ENCODE measurements at regions not wholly inside any gene's neighbourhood (a gene's known extent, or its start where the extent isn't known, plus 50 kb on each side); places are given as distances from the start of the nearest gene placed in this dataset.

GRCh38 chr7:86123476-86123875 is 520.2 kb upstream of the GRM3 start:
- TF ChIP-seq SIN3A (IDR thresholded peaks at IDR 0.05; ENCODE audit: low read depth) = no peak
- no peak for TF ChIP-seq ZFX (IDR thresholded peaks at IDR 0.05)
- no peak for TF ChIP-seq CEBPB (IDR thresholded peaks at IDR 0.05; ENCODE audit: low read depth)
- TF ChIP-seq EZH2phosphoT487 (IDR thresholded peaks at IDR 0.05; ENCODE audit: borderline replicate concordance) = no peak
- TF ChIP-seq, protein P1, sequence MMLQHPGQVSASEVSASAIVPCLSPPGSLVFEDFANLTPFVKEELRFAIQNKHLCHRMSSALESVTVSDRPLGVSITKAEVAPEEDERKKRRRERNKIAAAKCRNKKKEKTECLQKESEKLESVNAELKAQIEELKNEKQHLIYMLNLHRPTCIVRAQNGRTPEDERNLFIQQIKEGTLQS (IDR thresholded peaks at IDR 0.05) = no peak
- no peak for TF ChIP-seq POLR2A (IDR thresholded peaks at IDR 0.05; ENCODE audit: borderline replicate concordance, extremely low read depth, insufficient read depth, insufficient read length)
- no peak for TF ChIP-seq ZNF274 (IDR thresholded peaks at IDR 0.05; ENCODE audit: low read depth, low read length)
- TF ChIP-seq, protein P2, sequence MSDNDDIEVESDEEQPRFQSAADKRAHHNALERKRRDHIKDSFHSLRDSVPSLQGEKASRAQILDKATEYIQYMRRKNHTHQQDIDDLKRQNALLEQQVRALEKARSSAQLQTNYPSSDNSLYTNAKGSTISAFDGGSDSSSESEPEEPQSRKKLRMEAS (IDR thresholded peaks at IDR 0.05) = no peak
- no peak for TF ChIP-seq SP1 (IDR thresholded peaks at IDR 0.05; ENCODE audit: low read depth)
- no peak for TF ChIP-seq ELF1 (IDR thresholded peaks at IDR 0.05; ENCODE audit: borderline replicate concordance, low read depth)
- TF ChIP-seq CBX3 (IDR thresholded peaks at IDR 0.05; ENCODE audit: low read depth) = no peak
- TF ChIP-seq POLR2AphosphoS5 (IDR thresholded peaks at IDR 0.05; ENCODE audit: low read depth, low read length) = no peak
- no peak for TF ChIP-seq EGR1 (IDR thresholded peaks at IDR 0.05; ENCODE audit: low read depth)
- Histone ChIP-seq H3K27me3 (ENCODE audit: insufficient read depth, low read length) (no peaks in the 10 kb centered on the region), H3K4me2 (ENCODE audit: low read length) (no peak overlapping the region), H3K4me3 (replicated peaks in 1 of 2; ENCODE audit: low read depth in 1 of 2, low read length in 2 of 2) (no peak overlapping the region), H3K36me3 (ENCODE audit: control insufficient read depth in 1 of 2, insufficient read depth in 2 of 2, low read length in 2 of 2) (no peaks in the 10 kb centered on the region), H3K27ac (ENCODE audit: low read depth, low read length) (no peak overlapping the region), H3K9me2 (ENCODE audit: insufficient read depth) (no peaks in the 10 kb centered on the region), H3K4me1 (ENCODE audit: control insufficient read depth in 1 of 2, insufficient read depth in 2 of 2, low read length in 2 of 2) (no peaks in the 10 kb centered on the region), H3K79me2 (ENCODE audit: insufficient read depth, low read length) (no peaks in the 10 kb centered on the region), H2AFZ (ENCODE audit: low read depth, low read length, poor library complexity, severe bottlenecking) (no peak overlapping the region), H3K9ac (ENCODE audit: low read length) (no peak overlapping the region), H3K9me3 (ENCODE audit: control insufficient read depth in 1 of 2, insufficient read depth in 1 of 2, low read depth in 1 of 2, low read length in 2 of 2) (no peaks in the 10 kb centered on the region), H4K20me1 (ENCODE audit: insufficient read depth) (no peaks in the 10 kb centered on the region)
- no TSS peak for BruUV-seq (replicated peaks)
- no peak for ATAC-seq
- ChIA-PET POLR2A (no interaction called here), RAD21 (ENCODE audit: low non-redundant PET in 1 of 2, low total read pairs in 2 of 2, uncharacterized antibody in 2 of 2, unreplicated experiment in 2 of 2) (no interaction called here), CTCF (no interaction called here)
- no peak for DNase-seq (ENCODE audit: low read depth, low spot score)
- intact Hi-C loops (cut with micrococcal nuclease) = no loop called here

- no peak overlapping the region for H3K27ac ChIP-seq (ENCODE audit: low read depth, low read length)
- no peaks in the 10 kb centered on the region for H4K20me1 ChIP-seq (ENCODE audit: insufficient read depth)
- H3K27me3 ChIP-seq (ENCODE audit: insufficient read depth, low read length) = no peaks in the 10 kb centered on the region
- no peaks in the 10 kb centered on the region for H3K4me1 ChIP-seq (ENCODE audit: control insufficient read depth in 1 of 2, insufficient read depth in 2 of 2, low read length in 2 of 2)
- H2AFZ ChIP-seq (ENCODE audit: low read depth, low read length, poor library complexity, severe bottlenecking) = no peak overlapping the region
- no peaks in the 10 kb centered on the region for H3K36me3 ChIP-seq (ENCODE audit: control insufficient read depth in 1 of 2, insufficient read depth in 2 of 2, low read length in 2 of 2)
- H3K9me2 ChIP-seq (ENCODE audit: insufficient read depth) = no peaks in the 10 kb centered on the region
- no peaks in the 10 kb centered on the region for H3K9me3 ChIP-seq (ENCODE audit: control insufficient read depth in 1 of 2, insufficient read depth in 1 of 2, low read depth in 1 of 2, low read length in 2 of 2)
- H3K9ac ChIP-seq (ENCODE audit: low read length) = no peak overlapping the region
- no peaks in the 10 kb centered on the region for H3K79me2 ChIP-seq (ENCODE audit: insufficient read depth, low read length)
- RAD21 ChIA-PET (ENCODE audit: low non-redundant PET in 1 of 2, low total read pairs in 2 of 2, uncharacterized antibody in 2 of 2, unreplicated experiment in 2 of 2) = no interaction called here
- CTCF ChIA-PET = no interaction called here
- DNase-seq (ENCODE audit: low read depth, low spot score) (no peak), ATAC-seq (no peak)
- H3K4me2 ChIP-seq (ENCODE audit: low read length) = no peak overlapping the region
- BruUV-seq (replicated peaks) = no TSS peak
- no peak overlapping the region for H3K4me3 ChIP-seq (replicated peaks in 1 of 2; ENCODE audit: low read depth in 1 of 2, low read length in 2 of 2)
- intact Hi-C loops (cut with micrococcal nuclease) = no loop called here
- POLR2A ChIA-PET = no interaction called here
- TF ChIP-seq POLR2A (IDR thresholded peaks at IDR 0.05; ENCODE audit: borderline replicate concordance, extremely low read depth, insufficient read depth, insufficient read length) (no peak), SP1 (IDR thresholded peaks at IDR 0.05; ENCODE audit: low read depth) (no peak), EGR1 (IDR thresholded peaks at IDR 0.05; ENCODE audit: low read depth) (no peak), EZH2 (IDR thresholded peaks at IDR 0.05) (no peak), JUND (IDR thresholded peaks at IDR 0.05) (no peak), RAD21 (IDR thresholded peaks at IDR 0.05; ENCODE audit: low read depth) (no peak), CBX3 (IDR thresholded peaks at IDR 0.05; ENCODE audit: low read depth) (no peak), EZH2phosphoT487 (IDR thresholded peaks at IDR 0.05; ENCODE audit: borderline replicate concordance) (no peak), FOSL1 (IDR thresholded peaks at IDR 0.05; ENCODE audit: low read depth) (no peak), ZNF274 (IDR thresholded peaks at IDR 0.05; ENCODE audit: low read depth, low read length) (no peak), SRF (IDR thresholded peaks at IDR 0.05; ENCODE audit: low read depth) (no peak), ZFX (IDR thresholded peaks at IDR 0.05) (no peak), SIN3A (IDR thresholded peaks at IDR 0.05; ENCODE audit: low read depth) (no peak)
- TF ChIP-seq, protein P3, sequence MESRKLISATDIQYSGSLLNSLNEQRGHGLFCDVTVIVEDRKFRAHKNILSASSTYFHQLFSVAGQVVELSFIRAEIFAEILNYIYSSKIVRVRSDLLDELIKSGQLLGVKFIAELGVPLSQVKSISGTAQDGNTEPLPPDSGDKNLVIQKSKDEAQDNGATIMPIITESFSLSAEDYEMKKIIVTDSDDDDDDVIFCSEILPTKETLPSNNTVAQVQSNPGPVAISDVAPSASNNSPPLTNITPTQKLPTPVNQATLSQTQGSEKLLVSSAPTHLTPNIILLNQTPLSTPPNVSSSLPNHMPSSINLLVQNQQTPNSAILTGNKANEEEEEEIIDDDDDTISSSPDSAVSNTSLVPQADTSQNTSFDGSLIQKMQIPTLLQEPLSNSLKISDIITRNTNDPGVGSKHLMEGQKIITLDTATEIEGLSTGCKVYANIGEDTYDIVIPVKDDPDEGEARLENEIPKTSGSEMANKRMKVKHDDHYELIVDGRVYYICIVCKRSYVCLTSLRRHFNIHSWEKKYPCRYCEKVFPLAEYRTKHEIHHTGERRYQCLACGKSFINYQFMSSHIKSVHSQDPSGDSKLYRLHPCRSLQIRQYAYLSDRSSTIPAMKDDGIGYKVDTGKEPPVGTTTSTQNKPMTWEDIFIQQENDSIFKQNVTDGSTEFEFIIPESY (IDR thresholded peaks at IDR 0.05; ENCODE audit: extremely low read depth, insufficient replicate concordance, low read length) = no peak
- TF ChIP-seq, protein P1 (IDR thresholded peaks at IDR 0.05) = no peak
- TF ChIP-seq, protein P2 (IDR thresholded peaks at IDR 0.05) = no peak
These were observed 549.5 kb upstream of the GRM3 start for GRCh38 chr7:86094166-86094669.
